Lower lobe of right lung (tissue), 2 donors: ENCODE measurements at regions not wholly inside any gene's neighbourhood (a gene's known extent, or its start where the extent isn't known, plus 50 kb on each side); places are given as distances from the start of the nearest gene placed in this dataset.
A peak's percentile ranks its signal among the peaks of the same experiment; 100 is the strongest.

Source experiments
- ATAC-seq, 2 donors: fragments of 200-7000 bp; cut with Tn5 transposase; one replicate each; pipeline ENCODE4 v1.9.1; 2020 to 2022; ENCODE audit warnings: mild to moderate bottlenecking in 2 of 2, moderate library complexity in 2 of 2
- DNase-seq: peaks from one replicate; pipeline ENCODE4 v3.0.0-alpha.2; 2020
- H3K27ac ChIP-seq: fragments of 200-600 bp; one replicate; pipeline ENCODE4 v1.8.0; 2022
- H3K27me3 ChIP-seq: fragments of 200-600 bp; one replicate; pipeline ENCODE4 v1.8.0; 2022; ENCODE audit warnings: low read depth
- H3K36me3 ChIP-seq: fragments of 200-600 bp; one replicate; pipeline ENCODE4 v1.8.0; 2022; ENCODE audit warnings: mild to moderate bottlenecking
- H3K4me1 ChIP-seq: fragments of 200-600 bp; one replicate; pipeline ENCODE4 v1.8.0; 2022
- H3K4me3 ChIP-seq: fragments of 200-600 bp; one replicate; pipeline ENCODE4 v1.8.0; 2022; ENCODE audit warnings: mild to moderate bottlenecking
- H3K9me3 ChIP-seq: fragments of 200-600 bp; one replicate; pipeline ENCODE4 v1.8.0; 2022
- CTCF ChIP-seq: fragments of 200-600 bp; IDR thresholded peaks from one replicate; pipeline ENCODE4 v1.8.0; 2022; ENCODE audit warnings: antibody characterized with exemption, mild to moderate bottlenecking
- intact Hi-C: fragments of 100-400 bp; cut with DNase I; formaldehyde crosslinking; loops from one replicate; pipeline ENCODE4 v1.11.0; 2022
- donor health status: DM: no; HTN: yes; CAD: no; lungs with severe emphysema.

GRCh38 chr3:177673112-177673914 lies 476.0 kb upstream of the TBL1XR1 start:
- Histone ChIP-seq H3K27ac (peak overlapping the region; percentile 13), H3K4me1 (peaks cover 21% of the 10 kb centered on the region), H3K9me3 (no peaks in the 10 kb centered on the region), H3K27me3 (no peaks in the 10 kb centered on the region), H3K36me3 (no peaks in the 10 kb centered on the region), H3K4me3 (no peak overlapping the region)
- intact Hi-C loops = no loop called here
- ATAC-seq (peak; percentile 39 to 43), DNase-seq (no peak)
- TF ChIP-seq CTCF = no peak

- H3K36me3 ChIP-seq = no peaks in the 10 kb centered on the region
- ATAC-seq (no peak), DNase-seq (no peak)
- TF ChIP-seq CTCF = no peak
- no peak overlapping the region for H3K4me3 ChIP-seq
- peaks cover 21% of the 10 kb centered on the region for H3K4me1 ChIP-seq
- H3K27ac ChIP-seq = no peak overlapping the region
- intact Hi-C loops = no loop called here
- H3K9me3 ChIP-seq = no peaks in the 10 kb centered on the region
- no peaks in the 10 kb centered on the region for H3K27me3 ChIP-seq
Observed at GRCh38 chr3:177674186-177674585, 476.9 kb upstream of the TBL1XR1 start.

GRCh38 chr3:177676148-177676547 lies 478.9 kb upstream of the TBL1XR1 start:
- no peaks in the 10 kb centered on the region for H3K36me3 ChIP-seq
- intact Hi-C loops = no loop called here
- H3K4me3 ChIP-seq = no peak overlapping the region
- peaks cover 30% of the 10 kb centered on the region for H3K4me1 ChIP-seq
- peak overlapping the region; percentile 57 for H3K27ac ChIP-seq
- no peak for TF ChIP-seq CTCF
- H3K27me3 ChIP-seq = no peaks in the 10 kb centered on the region
- ATAC-seq = peak in 1 of 2 donors; percentile 2
- no peaks in the 10 kb centered on the region for H3K9me3 ChIP-seq
- no peak for DNase-seq

GRCh38 chr3:177676947-177677587 lies 479.8 kb upstream of the TBL1XR1 start:
- Histone ChIP-seq H3K27ac (peak overlapping the region; percentile 57), H3K36me3 (no peaks in the 10 kb centered on the region), H3K4me1 (peaks cover 37% of the 10 kb centered on the region), H3K9me3 (no peaks in the 10 kb centered on the region), H3K27me3 (no peaks in the 10 kb centered on the region), H3K4me3 (no peak overlapping the region)
- ATAC-seq = peak; percentile 89 to 96
- intact Hi-C loops = no loop called here
- no peak for TF ChIP-seq CTCF
- no peak for DNase-seq

GRCh38 chr3:177679568-177680471 lies 482.5 kb upstream of the TBL1XR1 start:
- Histone ChIP-seq H3K27me3 (no peaks in the 10 kb centered on the region), H3K27ac (no peak overlapping the region), H3K4me3 (no peak overlapping the region), H3K9me3 (no peaks in the 10 kb centered on the region), H3K4me1 (peaks cover 20% of the 10 kb centered on the region), H3K36me3 (no peaks in the 10 kb centered on the region)
- DNase-seq (no peak), ATAC-seq (no peak)
- intact Hi-C loops = no loop called here
- no peak for TF ChIP-seq CTCF
